Neutrophil (primary cell): ENCODE measurements at regions not wholly inside any gene's neighbourhood (a gene's known extent, or its start where the extent isn't known, plus 50 kb on each side); places are given as distances from the start of the nearest gene placed in this dataset.

Experiments used
- H3K27ac ChIP-seq: fragments of 200-600 bp; sonication (generic); 2 replicates; pipeline ENCODE4 v1.5.1; 2016; ENCODE audit warnings: mild to moderate bottlenecking, moderate library complexity
- H3K27me3 ChIP-seq: fragments of 200-600 bp; sonication (generic); 2 replicates; pipeline ENCODE4 v1.6.0; 2016; ENCODE audit warnings: mild to moderate bottlenecking
- H3K36me3 ChIP-seq: fragments of 200-600 bp; sonication (generic); 2 replicates; pipeline ENCODE4 v1.5.1; 2017
- H3K4me1 ChIP-seq, 2 experiments: fragments of 200-600 bp in 1 of 2; sonication (generic) in 1 of 2; 1 replicate in 1 of 2; 2 replicates in 1 of 2; pipeline versions ENCODE4 v1.5.1 to v1.6.1; 2013 to 2016; ENCODE audit warnings: low read depth in 1 of 2, low read length in 1 of 2, mild to moderate bottlenecking in 1 of 2, moderate library complexity in 1 of 2; ENCODE audit not compliant: control insufficient read depth in 1 of 2, insufficient read depth in 1 of 2
- H3K4me3 ChIP-seq, 2 experiments: fragments of 200-600 bp in 1 of 2; sonication (generic) in 1 of 2; 1 replicate in 1 of 2; 2 replicates in 1 of 2; pipeline ENCODE4 v1.5.1; 2013 to 2016; ENCODE audit warnings: low read depth in 1 of 2, low read length in 1 of 2, mild to moderate bottlenecking in 1 of 2, moderate library complexity in 1 of 2
- H3K9me3 ChIP-seq: fragments of 200-600 bp; sonication (generic); 2 replicates; pipeline ENCODE4 v1.5.1; 2016
- TF ChIP-seq, protein P1 (sequence below): fragments of 200-600 bp; sonication (generic); IDR thresholded peaks from 2 replicates; pipeline ENCODE4 v1.5.1; 2016; ENCODE audit warnings: antibody characterized with exemption

DNA sequence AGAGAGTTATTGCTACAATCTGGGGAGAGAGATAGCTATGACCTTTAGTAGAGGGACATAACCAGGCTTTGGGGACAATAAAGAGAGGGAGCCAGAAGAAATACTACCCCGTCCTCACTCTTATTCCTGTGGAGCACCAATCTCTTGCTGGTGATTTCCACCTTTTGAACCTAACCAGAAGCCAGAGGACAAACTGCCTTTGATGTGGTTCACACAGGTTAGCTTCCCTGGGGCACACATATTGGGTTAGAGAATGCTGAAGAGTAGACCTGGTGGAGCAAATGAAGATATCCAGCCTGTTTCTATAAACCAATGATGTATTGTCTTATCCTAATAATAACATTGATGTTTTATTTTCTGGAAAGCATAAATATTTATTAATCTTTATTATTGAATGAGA is 399.3 kb downstream of the HTR7 start:
- Histone ChIP-seq H3K9me3 (no peaks in the 10 kb centered on the region), H3K4me3 (no peak overlapping the region), H3K27ac (no peak overlapping the region), H3K36me3 (no peaks in the 10 kb centered on the region), H3K27me3 (no peaks in the 10 kb centered on the region), H3K4me1 (no peaks in the 10 kb centered on the region)
- TF ChIP-seq, protein P1, sequence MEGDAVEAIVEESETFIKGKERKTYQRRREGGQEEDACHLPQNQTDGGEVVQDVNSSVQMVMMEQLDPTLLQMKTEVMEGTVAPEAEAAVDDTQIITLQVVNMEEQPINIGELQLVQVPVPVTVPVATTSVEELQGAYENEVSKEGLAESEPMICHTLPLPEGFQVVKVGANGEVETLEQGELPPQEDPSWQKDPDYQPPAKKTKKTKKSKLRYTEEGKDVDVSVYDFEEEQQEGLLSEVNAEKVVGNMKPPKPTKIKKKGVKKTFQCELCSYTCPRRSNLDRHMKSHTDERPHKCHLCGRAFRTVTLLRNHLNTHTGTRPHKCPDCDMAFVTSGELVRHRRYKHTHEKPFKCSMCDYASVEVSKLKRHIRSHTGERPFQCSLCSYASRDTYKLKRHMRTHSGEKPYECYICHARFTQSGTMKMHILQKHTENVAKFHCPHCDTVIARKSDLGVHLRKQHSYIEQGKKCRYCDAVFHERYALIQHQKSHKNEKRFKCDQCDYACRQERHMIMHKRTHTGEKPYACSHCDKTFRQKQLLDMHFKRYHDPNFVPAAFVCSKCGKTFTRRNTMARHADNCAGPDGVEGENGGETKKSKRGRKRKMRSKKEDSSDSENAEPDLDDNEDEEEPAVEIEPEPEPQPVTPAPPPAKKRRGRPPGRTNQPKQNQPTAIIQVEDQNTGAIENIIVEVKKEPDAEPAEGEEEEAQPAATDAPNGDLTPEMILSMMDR = no peak

DNA sequence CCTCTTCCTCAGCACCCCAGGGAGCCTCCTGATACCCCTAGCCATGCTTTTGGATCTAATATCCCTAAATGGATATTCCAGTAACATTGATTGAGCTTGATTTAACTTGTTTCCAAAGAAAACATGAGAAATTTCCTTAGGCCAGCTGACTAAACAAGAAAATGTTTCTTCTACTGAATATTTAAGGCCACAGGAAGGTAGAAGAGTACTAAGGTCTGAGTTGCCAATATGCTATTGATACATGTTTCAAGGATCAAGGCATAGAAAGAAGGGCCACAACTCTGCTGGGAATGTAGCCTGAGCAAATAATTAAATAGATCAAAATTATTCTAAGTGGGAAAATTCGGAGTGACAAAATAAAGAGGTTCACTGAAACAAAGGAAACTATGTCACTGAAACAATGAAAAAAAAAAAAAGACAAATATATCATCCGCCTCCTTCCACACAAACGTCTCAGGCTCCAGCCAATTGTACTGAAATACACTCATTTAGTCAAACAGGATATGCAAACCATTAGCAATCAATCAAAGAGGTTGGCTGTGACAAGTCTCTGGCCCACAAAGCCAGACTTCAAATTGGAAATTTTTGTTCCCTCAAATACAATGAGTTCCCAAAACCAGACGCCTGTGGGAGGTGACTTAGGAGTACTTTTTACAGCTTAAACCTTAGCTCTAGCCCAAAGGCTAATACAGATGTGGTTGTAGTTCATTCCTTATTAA is 396.2 kb downstream of the HTR7 start:
- Histone ChIP-seq H3K9me3 (no peaks in the 10 kb centered on the region), H3K4me1 (no peaks in the 10 kb centered on the region), H3K36me3 (no peaks in the 10 kb centered on the region), H3K27ac (no peak overlapping the region), H3K4me3 (no peak overlapping the region), H3K27me3 (no peaks in the 10 kb centered on the region)
- TF ChIP-seq, protein P1 = no peak

DNA sequence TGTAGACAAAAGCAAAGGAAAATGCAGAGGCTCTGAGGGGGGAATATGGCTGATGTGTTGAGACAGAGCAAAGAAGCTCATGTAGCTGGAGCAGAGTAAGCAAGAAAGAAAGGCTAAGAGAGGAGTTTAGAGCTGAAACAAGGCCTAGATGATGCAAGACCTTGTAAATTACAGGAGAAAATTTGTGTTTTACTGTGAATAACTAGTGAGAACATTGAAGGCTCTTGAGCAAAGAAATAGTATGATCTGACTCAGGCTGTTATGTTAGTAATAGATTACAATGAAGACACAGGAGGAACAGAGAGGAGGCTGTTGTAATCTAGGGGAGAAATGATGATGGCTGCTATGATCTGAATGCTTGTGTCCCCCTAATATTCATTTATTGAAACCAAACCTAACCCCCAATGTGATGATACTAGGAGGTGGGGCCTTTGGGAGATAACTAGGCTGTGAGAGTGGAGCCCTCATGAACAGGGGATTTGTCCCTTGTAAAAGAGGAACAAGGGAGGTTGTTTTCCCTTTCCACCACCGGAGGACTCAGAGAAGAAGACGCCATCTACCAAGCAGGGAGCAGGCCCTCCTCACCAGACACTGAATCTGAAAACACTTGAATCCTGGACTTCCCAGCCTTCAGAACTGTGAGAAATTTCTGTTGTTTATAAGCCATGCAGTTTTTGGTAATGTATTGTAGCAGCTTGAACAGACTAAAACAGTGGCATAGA is 394.9 kb downstream of the HTR7 start:
- Histone ChIP-seq H3K9me3 (no peaks in the 10 kb centered on the region), H3K27me3 (no peaks in the 10 kb centered on the region), H3K36me3 (no peaks in the 10 kb centered on the region), H3K4me1 (no peaks in the 10 kb centered on the region), H3K4me3 (no peak overlapping the region), H3K27ac (no peak overlapping the region)
- TF ChIP-seq, protein P1 = no peak

DNA sequence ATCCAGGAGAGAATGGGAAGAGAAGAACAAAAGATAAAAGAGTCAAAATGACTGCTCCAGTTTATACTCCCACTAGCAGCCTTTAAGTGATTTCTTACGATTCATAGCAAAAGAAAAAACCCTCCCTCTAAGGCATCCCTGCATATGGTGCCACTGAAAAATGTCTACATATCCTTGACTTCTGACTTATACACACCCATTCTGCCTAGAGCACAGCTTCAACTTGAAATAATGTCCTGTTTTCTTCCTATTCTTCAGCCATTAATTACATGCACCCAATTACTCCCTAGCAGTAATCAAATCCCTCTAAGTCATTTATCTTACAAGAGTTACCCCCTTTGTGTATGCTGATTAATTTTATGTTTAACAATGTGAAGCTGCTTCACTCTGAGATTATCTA is 393.5 kb downstream of the HTR7 start:
- Histone ChIP-seq H3K4me3 (no peak overlapping the region), H3K9me3 (no peaks in the 10 kb centered on the region), H3K27me3 (no peaks in the 10 kb centered on the region), H3K36me3 (no peaks in the 10 kb centered on the region), H3K4me1 (no peaks in the 10 kb centered on the region), H3K27ac (no peak overlapping the region)
- TF ChIP-seq, protein P1 = no peak

DNA sequence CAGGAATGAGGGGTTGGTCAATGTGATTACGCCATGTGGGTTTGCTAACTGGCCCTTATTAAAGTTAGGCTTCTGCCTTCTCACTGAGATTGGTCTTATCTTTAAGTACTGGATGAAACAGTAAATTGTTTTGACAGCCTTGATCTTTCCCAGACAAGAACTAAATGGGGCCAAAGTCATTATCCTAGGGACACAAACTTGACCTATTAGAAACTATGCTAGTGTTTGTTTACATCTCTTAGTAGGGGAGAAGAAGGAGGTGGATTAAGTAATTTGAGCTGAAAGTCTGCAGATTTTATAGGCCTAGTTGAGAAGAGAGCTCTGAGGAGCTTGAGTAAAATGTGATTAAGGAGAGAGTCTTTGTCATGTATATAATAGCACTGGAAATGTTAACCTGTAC is 386.9 kb downstream of the HTR7 start:
- H3K27ac ChIP-seq = no peak overlapping the region
- no peaks in the 10 kb centered on the region for H3K36me3 ChIP-seq
- no peaks in the 10 kb centered on the region for H3K4me1 ChIP-seq
- no peaks in the 10 kb centered on the region for H3K27me3 ChIP-seq
- no peaks in the 10 kb centered on the region for H3K9me3 ChIP-seq
- TF ChIP-seq, protein P1 = no peak
- no peak overlapping the region for H3K4me3 ChIP-seq
